ENCODE measurements at regions not wholly inside any gene's neighbourhood (a gene's known extent, or its start where the extent isn't known, plus 50 kb on each side); places are given as distances from the start of the nearest gene placed in this dataset.

GRCh38 chr7:106521541-106521940 lies 139.4 kb downstream of the CCDC71L start:
- intact Hi-C loops (cut with micrococcal nuclease) = no loop called here
- TF ChIP-seq CTCF (IDR thresholded peaks at IDR 0.05) = no peak
- no peaks in the 10 kb centered on the region for H3K36me3 Mint-ChIP-seq (ENCODE audit: low read depth)
- H3K4me1 Mint-ChIP-seq (ENCODE audit: low read depth) = peaks cover 4% of the 10 kb centered on the region
- no peak overlapping the region for H3K27ac Mint-ChIP-seq
- DNase-seq (no peak), ATAC-seq (no peak)
- CTCF ChIA-PET = interaction anchor here (0.9 to 1.3 kb wide), 2 partner anchors 59 to 124 kb away, joined by 3 read pairs; no protein-coding TSS in a partner anchor
- no peaks in the 10 kb centered on the region for H3K9me3 Mint-ChIP-seq
- POLR2A ChIA-PET = no interaction called here
- peaks cover 29% of the 10 kb centered on the region for H3K27me3 Mint-ChIP-seq
- H3K4me3 Mint-ChIP-seq = no peak overlapping the region

GRCh38 chr7:106520962-106521514 lies 139.9 kb downstream of the CCDC71L start:
- intact Hi-C loops (cut with micrococcal nuclease) = no loop called here
- peaks cover 32% of the 10 kb centered on the region for H3K27me3 Mint-ChIP-seq
- peak; percentile 58 for ATAC-seq
- H3K9me3 Mint-ChIP-seq = no peaks in the 10 kb centered on the region
- ChIA-PET POLR2A (no interaction called here), CTCF (interaction anchor here (1.3 kb wide), 1 partner anchor 59 kb away, joined by 3 read pairs; no protein-coding TSS in a partner anchor)
- peak; percentile 20 for DNase-seq
- H3K4me1 Mint-ChIP-seq (ENCODE audit: low read depth) = peaks cover 4% of the 10 kb centered on the region
- no peak overlapping the region for H3K27ac Mint-ChIP-seq
- no peaks in the 10 kb centered on the region for H3K36me3 Mint-ChIP-seq (ENCODE audit: low read depth)
- H3K4me3 Mint-ChIP-seq = no peak overlapping the region
- no peak for TF ChIP-seq CTCF (IDR thresholded peaks at IDR 0.05)

GRCh38 chr7:106518967-106519366 lies 142.0 kb downstream of the CCDC71L start:
- no peak for DNase-seq
- Mint-ChIP-seq H3K4me3 (no peak overlapping the region), H3K27ac (no peak overlapping the region), H3K36me3 (ENCODE audit: low read depth) (no peaks in the 10 kb centered on the region), H3K27me3 (peaks cover 36% of the 10 kb centered on the region), H3K9me3 (no peaks in the 10 kb centered on the region), H3K4me1 (ENCODE audit: low read depth) (peaks cover 4% of the 10 kb centered on the region)
- no peak for ATAC-seq
- TF ChIP-seq CTCF (IDR thresholded peaks at IDR 0.05) = no peak
- ChIA-PET CTCF (interaction anchor here (0.8 kb wide), 1 partner anchor 130 kb away, joined by 3 read pairs; no protein-coding TSS in a partner anchor), POLR2A (no interaction called here)
- intact Hi-C loops (cut with micrococcal nuclease) = no loop called here

- H3K27me3 Mint-ChIP-seq = peaks cover 35% of the 10 kb centered on the region
- POLR2A ChIA-PET = no interaction called here
- H3K9me3 Mint-ChIP-seq = no peaks in the 10 kb centered on the region
- TF ChIP-seq CTCF (IDR thresholded peaks at IDR 0.05) = no peak
- no peak overlapping the region for H3K27ac Mint-ChIP-seq
- H3K4me3 Mint-ChIP-seq = no peak overlapping the region
- no peaks in the 10 kb centered on the region for H3K36me3 Mint-ChIP-seq (ENCODE audit: low read depth)
- CTCF ChIA-PET = interaction anchor here (0.8 to 2.0 kb wide), 2 partner anchors 129 to 341 kb away, joined by 3 to 10 read pairs; no protein-coding TSS in a partner anchor
- DNase-seq (no peak), ATAC-seq (no peak)
- intact Hi-C loops (cut with micrococcal nuclease) = no loop called here
- peaks cover 4% of the 10 kb centered on the region for H3K4me1 Mint-ChIP-seq (ENCODE audit: low read depth)
Observed at GRCh38 chr7:106518239-106518638, 142.7 kb downstream of the CCDC71L start.

- Mint-ChIP-seq H3K36me3 (ENCODE audit: low read depth) (no peaks in the 10 kb centered on the region), H3K9me3 (no peaks in the 10 kb centered on the region), H3K27ac (no peak overlapping the region), H3K4me1 (ENCODE audit: low read depth) (peaks cover 4% of the 10 kb centered on the region), H3K4me3 (no peak overlapping the region), H3K27me3 (peaks cover 35% of the 10 kb centered on the region)
- intact Hi-C loops (cut with micrococcal nuclease) = no loop called here
- ChIA-PET POLR2A (no interaction called here), CTCF (interaction anchor here (2.0 kb wide), 1 partner anchor 341 kb away, joined by 10 read pairs; no protein-coding TSS in a partner anchor)
- no peak for ATAC-seq
- no peak for DNase-seq
- no peak for TF ChIP-seq CTCF (IDR thresholded peaks at IDR 0.05)
Observed at GRCh38 chr7:106517508-106517907, 143.4 kb downstream of the CCDC71L start.

All from activated CD8-positive, alpha-beta T cell treated with anti-CD3 and anti-CD28 coated beads for 36 hours (primary cell).